Coronary artery (tissue), 2 donors: ENCODE measurements at regions not wholly inside any gene's neighbourhood (a gene's known extent, or its start where the extent isn't known, plus 50 kb on each side); places are given as distances from the start of the nearest gene placed in this dataset.

Experiments used
- DNase-seq: peaks from one replicate; pipeline ENCODE4 v3.0.0-alpha.2; 2017; ENCODE audit warnings: low spot score
- H3K27ac ChIP-seq, 2 donors: fragments of 200-600 bp; sonication (generic); one replicate each; pipeline ENCODE4 v1.5.1; 2016 to 2019
- H3K4me3 ChIP-seq: fragments of 200-600 bp; sonication (generic); 2 replicates; pipeline ENCODE4 v1.5.1; 2016; ENCODE audit warnings: mild to moderate bottlenecking, moderate library complexity
- TF ChIP-seq, protein P1 (sequence below): fragments of 200-600 bp; sonication (generic); IDR thresholded peaks from one replicate; pipeline ENCODE4 v1.5.1; 2019; ENCODE audit warnings: antibody characterized with exemption

- H3K4me3 ChIP-seq: no peak overlapping the region
- TF ChIP-seq, protein P1, sequence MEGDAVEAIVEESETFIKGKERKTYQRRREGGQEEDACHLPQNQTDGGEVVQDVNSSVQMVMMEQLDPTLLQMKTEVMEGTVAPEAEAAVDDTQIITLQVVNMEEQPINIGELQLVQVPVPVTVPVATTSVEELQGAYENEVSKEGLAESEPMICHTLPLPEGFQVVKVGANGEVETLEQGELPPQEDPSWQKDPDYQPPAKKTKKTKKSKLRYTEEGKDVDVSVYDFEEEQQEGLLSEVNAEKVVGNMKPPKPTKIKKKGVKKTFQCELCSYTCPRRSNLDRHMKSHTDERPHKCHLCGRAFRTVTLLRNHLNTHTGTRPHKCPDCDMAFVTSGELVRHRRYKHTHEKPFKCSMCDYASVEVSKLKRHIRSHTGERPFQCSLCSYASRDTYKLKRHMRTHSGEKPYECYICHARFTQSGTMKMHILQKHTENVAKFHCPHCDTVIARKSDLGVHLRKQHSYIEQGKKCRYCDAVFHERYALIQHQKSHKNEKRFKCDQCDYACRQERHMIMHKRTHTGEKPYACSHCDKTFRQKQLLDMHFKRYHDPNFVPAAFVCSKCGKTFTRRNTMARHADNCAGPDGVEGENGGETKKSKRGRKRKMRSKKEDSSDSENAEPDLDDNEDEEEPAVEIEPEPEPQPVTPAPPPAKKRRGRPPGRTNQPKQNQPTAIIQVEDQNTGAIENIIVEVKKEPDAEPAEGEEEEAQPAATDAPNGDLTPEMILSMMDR: no peak
- peak; percentile 1 for DNase-seq
- H3K27ac ChIP-seq: no peak overlapping the region
Observed at GRCh38 chr13:29713839-29714238, 118.4 kb upstream of the SLC7A1 start.

DNA sequence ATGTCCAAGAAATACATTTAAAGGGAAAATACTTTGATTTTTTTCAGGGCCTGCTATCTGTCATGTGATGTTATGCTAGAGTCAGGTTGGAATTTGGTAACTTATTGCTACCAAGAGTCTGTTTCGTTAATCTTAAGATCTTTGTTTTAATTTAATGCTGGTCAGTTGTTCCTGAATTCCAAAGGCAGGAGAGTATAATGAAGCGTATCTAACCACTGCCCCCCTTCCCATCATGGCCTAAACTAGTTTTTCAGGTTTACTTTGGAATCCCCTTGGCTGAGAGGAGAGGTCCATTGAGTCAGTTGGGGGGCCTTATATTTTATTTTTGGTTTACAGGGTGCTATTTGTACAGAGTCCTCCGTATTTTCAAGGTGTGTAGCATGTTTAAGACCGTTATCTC lies 116.3 kb upstream of the SLC7A1 start:
- no peak for DNase-seq
- H3K27ac ChIP-seq: no peak overlapping the region
- TF ChIP-seq, protein P1: no peak
- H3K4me3 ChIP-seq: no peak overlapping the region

DNA sequence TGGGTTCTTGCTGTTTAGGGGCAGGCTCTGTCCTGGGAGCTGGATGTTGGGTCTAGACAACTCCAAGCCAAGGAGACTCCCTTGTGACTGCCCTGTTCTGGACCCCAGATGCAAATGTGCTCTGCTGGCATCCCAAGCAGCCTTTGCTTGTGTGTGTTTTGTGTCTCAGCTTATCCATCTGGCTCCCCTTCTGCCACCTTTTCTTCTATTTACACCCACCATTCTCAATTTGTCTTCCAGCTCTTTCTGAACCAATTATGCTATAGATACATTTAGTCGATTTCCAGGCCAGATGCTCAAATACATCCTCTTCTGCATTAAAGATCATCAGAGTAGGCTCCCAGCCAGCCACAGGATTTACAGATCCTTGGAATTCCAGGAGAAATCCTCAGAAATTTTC lies 115.0 kb upstream of the SLC7A1 start:
- TF ChIP-seq, protein P1: no peak
- Histone ChIP-seq H3K4me3 (no peak overlapping the region), H3K27ac (no peak overlapping the region)
- DNase-seq: peak; percentile 17

DNA sequence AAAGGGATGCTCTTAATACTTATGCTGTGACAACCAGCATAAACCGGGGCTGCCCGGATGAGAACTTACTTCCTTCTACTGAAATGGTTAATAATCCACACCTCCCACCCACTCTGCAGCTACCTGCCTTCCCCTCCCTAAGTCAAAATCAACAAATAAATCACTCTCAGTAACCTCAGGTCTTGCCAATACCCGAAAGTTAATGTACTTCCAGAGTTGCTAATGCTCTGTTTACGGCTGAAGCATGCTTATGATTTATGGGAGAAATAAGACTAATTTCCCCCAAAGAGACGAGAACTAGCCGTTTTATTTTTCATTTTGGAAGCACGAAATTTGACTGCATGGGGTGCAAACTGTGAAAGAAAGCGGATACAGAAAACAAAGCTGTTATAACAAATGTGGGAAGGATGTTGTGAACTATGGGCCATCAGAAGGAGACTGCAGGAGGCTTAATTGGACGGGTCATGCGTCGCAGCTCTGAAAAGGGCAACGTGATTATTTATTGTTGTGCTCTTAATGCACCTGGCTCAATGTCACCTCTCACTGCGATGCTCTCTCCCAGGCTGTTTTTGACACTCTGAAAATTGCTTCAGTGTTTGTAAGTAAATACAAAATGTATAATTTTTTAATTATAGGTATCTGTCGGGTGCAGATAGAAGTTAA lies 114.0 kb upstream of the SLC7A1 start:
- H3K4me3 ChIP-seq: no peak overlapping the region

DNA sequence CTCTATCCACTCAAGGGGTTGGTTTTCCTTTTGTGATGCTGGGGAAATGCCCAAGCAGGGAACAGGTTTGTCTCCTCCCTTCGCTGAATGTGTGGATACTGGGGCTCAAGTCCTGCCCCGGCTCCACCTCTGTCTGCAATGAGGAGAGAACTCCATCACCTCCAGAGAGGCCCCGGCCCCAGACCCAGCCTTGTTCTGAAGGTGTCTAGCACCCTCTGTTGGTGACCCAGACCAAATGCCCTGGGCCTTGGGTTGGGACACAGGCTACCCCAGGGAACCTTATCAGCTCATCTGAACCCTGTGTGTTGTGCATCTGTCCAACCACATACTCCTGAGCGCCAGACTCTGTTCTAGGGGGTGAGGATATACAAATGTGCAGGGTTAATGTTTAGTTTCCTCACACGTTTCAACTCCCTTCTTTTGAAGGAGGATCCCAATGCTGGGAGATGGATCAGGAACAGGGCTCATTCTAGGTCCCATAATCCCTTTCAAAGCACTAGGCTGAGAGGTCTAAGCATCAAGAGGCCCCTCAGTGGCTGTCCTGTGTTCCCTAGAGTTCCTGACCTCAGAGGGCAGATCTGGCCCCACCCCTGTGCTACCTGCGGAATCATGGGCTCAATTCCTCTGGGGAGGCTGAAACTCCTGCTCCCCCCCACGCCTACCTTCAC lies 112.5 kb upstream of the SLC7A1 start:
- Histone ChIP-seq H3K4me3 (no peak overlapping the region), H3K27ac (no peak overlapping the region)
- DNase-seq: peak; percentile 57
- TF ChIP-seq, protein P1: no peak

More for the DNA sequence above, 114.0 kb upstream of the SLC7A1 start:
- no peak overlapping the region for H3K27ac ChIP-seq
- TF ChIP-seq, protein P1: no peak
- DNase-seq: peak; percentile 12

- Histone ChIP-seq H3K27ac (no peak overlapping the region), H3K4me3 (no peak overlapping the region)
- TF ChIP-seq, protein P1: no peak
- peak; percentile 36 for DNase-seq
Observed at GRCh38 chr13:29706923-29707322, 111.4 kb upstream of the SLC7A1 start.

GRCh38 chr13:29704648-29705047 lies 109.2 kb upstream of the SLC7A1 start:
- DNase-seq: peak; percentile 40
- TF ChIP-seq, protein P1: no peak
- H3K4me3 ChIP-seq: no peak overlapping the region
- H3K27ac ChIP-seq: no peak overlapping the region
